Ovary (tissue), 7 donors: ENCODE measurements at regions not wholly inside any gene's neighbourhood (a gene's known extent, or its start where the extent isn't known, plus 50 kb on each side); places are given as distances from the start of the nearest gene placed in this dataset.

Source experiments
- DNase-seq, 5 donors: peaks; one replicate each; pipeline ENCODE4 v3.0.0-alpha.2; 2019 to 2020
- H3K27ac ChIP-seq, 2 donors: fragments of 200-600 bp; one replicate each; pipeline versions ENCODE4 v1.5.1 to v1.8.0; 2019 to 2022
- H3K27me3 ChIP-seq: fragments of 200-600 bp; one replicate; pipeline ENCODE4 v1.8.0; 2022
- H3K36me3 ChIP-seq: fragments of 200-600 bp; sonication (generic); one replicate; pipeline ENCODE4 v1.5.1; 2019
- H3K4me1 ChIP-seq: one replicate; pipeline ENCODE4 v1.8.1; 2013; ENCODE audit warnings: mild to moderate bottlenecking, moderate library complexity; ENCODE audit not compliant: insufficient read depth
- H3K4me3 ChIP-seq: fragments of 200-600 bp; sonication (generic); one replicate; pipeline ENCODE4 v1.5.1; 2017
- H3K9me3 ChIP-seq, 2 donors: fragments of 200-600 bp in 1 of 2; sonication (generic) in 1 of 2; one replicate each; pipeline versions ENCODE4 v1.5.1 to v1.8.1; 2013 to 2019; ENCODE audit warnings: mild to moderate bottlenecking in 1 of 2, moderate library complexity in 1 of 2
- CTCF ChIP-seq, 3 donors: fragments of 450-650 bp in 2 of 3; fragments of 200-600 bp in 1 of 3; IDR thresholded peaks; one replicate each; pipeline versions ENCODE4 v1.5.1 to v1.8.0; 2016 to 2022; ENCODE audit warnings: antibody characterized with exemption in 3 of 3, mild to moderate bottlenecking in 1 of 3
- EP300 ChIP-seq: sonication (generic); formaldehyde crosslinking; IDR thresholded peaks from one replicate; pipeline ENCODE4 v1.6.1; 2017; ENCODE audit warnings: antibody characterized with exemption
- POLR2A ChIP-seq: fragments of 450-650 bp; IDR thresholded peaks from one replicate; pipeline ENCODE4 v1.6.1; 2017; ENCODE audit warnings: antibody characterized with exemption, mild to moderate bottlenecking, moderate library complexity
- WGBS, 3 donors: extraction: QIAGEN DNeasy Blood & Tissue Kit in 1 of 3; methylation state at CpG; one replicate each; pipeline versions ENCODE4 v1.1.5 to v1.1.7; 2013 to 2017; 5-methylcytosine and 5-hydroxymethylcytosine counted together
- intact Hi-C, 4 donors: fragments of 100-400 bp; cut with DNase I; formaldehyde crosslinking; loops; one replicate each; pipeline versions ENCODE4 v1.11.0 to v1.15.1; 2022 to 2023
- donor health status: DM: no; HTN: no; CAD: no; lungs with moderate emphysema.
- donor health status: DM: no; HTN: no; CAD: no.
- donor health status: Bipolar disorder and iron deficiency.
- donor health status: DM: no; HTN: no; CAD: no.
- donor health status: DM: yes; HTN: yes; CAD: no.

- H3K27me3 ChIP-seq, result no peaks in the 10 kb centered on the region
Observed at GRCh38 chr5:96117771-96118651, 156.4 kb upstream of the ELL2 start.

DNA sequence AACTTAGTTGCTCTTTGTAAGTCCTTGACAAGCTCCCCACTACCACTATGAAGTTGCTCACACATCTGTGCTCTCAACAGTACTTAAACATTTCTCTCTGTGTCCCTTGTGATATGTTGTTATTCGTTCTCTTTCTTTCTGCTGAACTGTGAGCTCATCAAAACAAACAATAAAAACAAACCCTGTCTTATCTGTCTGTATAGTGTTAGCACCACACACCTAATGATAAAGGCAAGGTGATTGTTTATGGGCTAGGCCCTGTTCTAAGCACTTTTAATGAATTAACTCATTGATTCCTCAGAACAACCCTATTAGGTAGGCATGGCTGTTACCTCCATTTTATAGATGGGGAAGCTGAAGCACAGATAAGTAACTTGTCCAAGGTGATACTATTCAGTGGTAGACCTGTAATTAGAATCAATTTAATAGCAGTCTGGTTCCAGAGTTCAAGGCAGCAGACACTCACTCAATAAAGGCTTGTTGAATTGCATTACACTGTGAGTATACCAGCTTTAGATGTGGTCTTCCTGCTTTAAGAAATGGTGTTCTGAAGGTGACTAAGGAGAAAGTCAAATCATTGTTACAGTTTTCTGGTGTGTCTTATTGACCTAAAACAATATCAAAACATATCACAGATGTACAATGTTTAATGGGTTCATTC lies 153.6 kb upstream of the ELL2 start:
- WGBS, 3 donors, result 92 to 100% (median 97%) methylated on average over 1 of the region's 1 CpG
- Histone ChIP-seq H3K4me1 (no peaks in the 10 kb centered on the region), H3K36me3 (no peaks in the 10 kb centered on the region), H3K27ac (no peak overlapping the region), H3K9me3 (no peaks in the 10 kb centered on the region), H3K4me3 (no peak overlapping the region), H3K27me3 (no peaks in the 10 kb centered on the region)
- intact Hi-C loops, result no loop called here
- no peak for DNase-seq
- no peak for TF ChIP-seq CTCF (IDR thresholded peaks at IDR 0.05)
- no peak for TF ChIP-seq EP300
- no peak for TF ChIP-seq POLR2A

More at GRCh38 chr5:96117771-96118651, 156.4 kb upstream of the ELL2 start:
- H3K9me3 ChIP-seq, result no peaks in the 10 kb centered on the region
- H3K4me1 ChIP-seq, result no peaks in the 10 kb centered on the region
- no peak overlapping the region for H3K4me3 ChIP-seq
- TF ChIP-seq POLR2A (no peak), CTCF (IDR thresholded peaks at IDR 0.05) (no peak), EP300 (no peak)
- DNase-seq, result no peak
- no peak overlapping the region for H3K27ac ChIP-seq
- 76 to 79% (median 78%) methylated on average over 3 of the region's 3 CpGs for WGBS, 3 donors
- intact Hi-C loops, result no loop called here
- H3K36me3 ChIP-seq, result no peaks in the 10 kb centered on the region

GRCh38 chr5:96114736-96115135 lies 153.1 kb upstream of the ELL2 start:
- 82 to 91% (median 90%) methylated on average over 2 of the region's 2 CpGs for WGBS, 3 donors
- no peak overlapping the region for H3K27ac ChIP-seq
- no peaks in the 10 kb centered on the region for H3K27me3 ChIP-seq
- no peaks in the 10 kb centered on the region for H3K4me1 ChIP-seq
- no peaks in the 10 kb centered on the region for H3K36me3 ChIP-seq
- no peak overlapping the region for H3K4me3 ChIP-seq
- TF ChIP-seq CTCF (IDR thresholded peaks at IDR 0.05) (no peak), POLR2A (no peak), EP300 (no peak)
- no peak for DNase-seq
- H3K9me3 ChIP-seq, result no peaks in the 10 kb centered on the region
- intact Hi-C loops, result no loop called here

GRCh38 chr5:96113170-96113939 lies 151.7 kb upstream of the ELL2 start:
- intact Hi-C loops, result no loop called here
- WGBS, 3 donors, result 77 to 88% (median 88%) methylated on average over 2 of the region's 2 CpGs
- no peaks in the 10 kb centered on the region for H3K27me3 ChIP-seq
- no peak overlapping the region for H3K27ac ChIP-seq
- no peaks in the 10 kb centered on the region for H3K9me3 ChIP-seq
- TF ChIP-seq EP300, result no peak
- DNase-seq, result no peak
- H3K4me1 ChIP-seq, result no peaks in the 10 kb centered on the region
- no peaks in the 10 kb centered on the region for H3K36me3 ChIP-seq
- H3K4me3 ChIP-seq, result no peak overlapping the region
